CD4-positive, alpha-beta T cell (primary cell): ENCODE measurements at regions not wholly inside any gene's neighbourhood (a gene's known extent, or its start where the extent isn't known, plus 50 kb on each side); places are given as distances from the start of the nearest gene placed in this dataset.

Source experiments
- ATAC-seq: fragments of 200-7000 bp; cut with Tn5 transposase; one replicate; pipeline ENCODE4 v1.10.0; 2022; ENCODE audit warnings: mild to moderate bottlenecking; ENCODE audit not compliant: poor library complexity
- CTCF ChIA-PET: fragments of 350-600 bp; sonication (Branson Sonifier 250); formaldehyde crosslinking; loops from one replicate; lab custom pipeline; 2021; ENCODE audit warnings: antibody characterized with exemption, inconsistent platforms; lab: Charles Lee
- POLR2A ChIA-PET: fragments of 350-600 bp; sonication (Branson Sonifier 250); formaldehyde crosslinking; loops from one replicate; lab custom pipeline; 2021; ENCODE audit warnings: antibody characterized with exemption, inconsistent platforms; lab: Charles Lee
- DNase-seq, 14 experiments: peaks; one replicate each; pipeline ENCODE4 v3.0.0-alpha.2; 2013 to 2020; ENCODE audit warnings: mixed read lengths in 2 of 14
- H3K27ac ChIP-seq, 2 donors: one replicate each; pipeline versions ENCODE4 v1.5.1 to v1.7.0; 2013; ENCODE audit warnings: low read length in 2 of 2, low read depth in 1 of 2, mild to moderate bottlenecking in 1 of 2
- H3K27me3 ChIP-seq, 2 experiments: 1 replicate in 1 of 2; 2 replicates in 1 of 2; pipeline versions ENCODE4 v1.6.1 to v1.7.0; 2013; ENCODE audit warnings: low read length in 2 of 2, control low read depth in 1 of 2, mild to moderate bottlenecking in 1 of 2, moderate library complexity in 1 of 2; ENCODE audit not compliant: insufficient read depth in 2 of 2, control insufficient read depth in 1 of 2
- H3K36me3 ChIP-seq: one replicate; pipeline ENCODE4 v1.6.1; 2013; ENCODE audit warnings: low read length, control low read depth; ENCODE audit not compliant: insufficient read depth
- H3K4me1 ChIP-seq: one replicate; pipeline ENCODE4 v1.6.1; 2013; ENCODE audit warnings: low read length, control low read depth; ENCODE audit not compliant: insufficient read depth
- H3K4me3 ChIP-seq: one replicate; pipeline ENCODE4 v1.5.1; 2013; ENCODE audit warnings: mild to moderate bottlenecking, low read length, moderate library complexity
- H3K9me3 ChIP-seq, 2 experiments: 1 replicate in 1 of 2; 2 replicates in 1 of 2; pipeline versions ENCODE4 v1.6.1 to v1.7.0; 2013; ENCODE audit warnings: low read length in 2 of 2, mild to moderate bottlenecking in 2 of 2, control low read depth in 1 of 2, moderate library complexity in 1 of 2; ENCODE audit not compliant: control insufficient read depth in 1 of 2, insufficient read depth in 1 of 2
- H3K27ac Mint-ChIP-seq: one replicate; pipeline ENCODE4 v1.8.0; 2020; ENCODE audit warnings: mixed read lengths
- H3K27me3 Mint-ChIP-seq: one replicate; pipeline ENCODE4 v1.8.0; 2021; ENCODE audit warnings: mixed read lengths
- H3K36me3 Mint-ChIP-seq: one replicate; pipeline ENCODE4 v1.8.0; 2021; ENCODE audit warnings: low read depth, mixed read lengths
- H3K4me1 Mint-ChIP-seq: one replicate; pipeline ENCODE4 v1.8.0; 2021; ENCODE audit warnings: low read depth, mixed read lengths
- H3K4me3 Mint-ChIP-seq: one replicate; pipeline ENCODE4 v1.8.0; 2020; ENCODE audit warnings: mild to moderate bottlenecking, mixed read lengths
- H3K9me3 Mint-ChIP-seq: one replicate; pipeline ENCODE4 v1.8.0; 2020; ENCODE audit warnings: mixed read lengths
- intact Hi-C, 2 experiments: fragments of 100-400 bp; cut with DNase I in 1 of 2; cut with micrococcal nuclease in 1 of 2; formaldehyde crosslinking; loops; one replicate each; pipeline versions ENCODE4 v1.15.1 to v1.9.0; 2023 to 2025; cut with DNase I, micrococcal nuclease
- TF ChIP-seq, protein P1 (sequence below): fragments of 200-600 bp; IDR thresholded peaks from one replicate; pipeline ENCODE4 v1.8.0; 2022; ENCODE audit warnings: antibody characterized with exemption, mild to moderate bottlenecking

DNA sequence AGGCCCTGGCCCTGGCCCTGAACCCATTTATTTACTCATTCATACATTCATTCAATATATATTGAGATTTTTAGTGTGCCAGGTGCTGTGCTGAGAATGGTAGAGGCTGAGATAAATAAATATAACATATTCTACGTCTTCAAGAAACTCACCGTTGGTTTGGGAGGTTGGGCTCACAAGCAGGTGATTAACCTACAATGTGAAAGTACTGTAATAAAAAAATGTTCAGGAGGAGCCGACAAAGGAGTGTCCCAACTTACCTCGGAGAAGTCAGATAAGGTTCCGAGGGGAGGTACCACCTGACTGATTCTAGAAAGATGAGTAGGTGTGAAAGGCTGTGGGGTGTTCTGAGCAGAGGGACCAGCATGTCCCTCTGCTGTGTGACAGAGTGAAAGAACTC, 479.6 kb upstream of the KLF4 start:
- no peaks in the 10 kb centered on the region for H3K4me1 Mint-ChIP-seq
- no peak for ATAC-seq
- H3K36me3 Mint-ChIP-seq = no peaks in the 10 kb centered on the region

DNA sequence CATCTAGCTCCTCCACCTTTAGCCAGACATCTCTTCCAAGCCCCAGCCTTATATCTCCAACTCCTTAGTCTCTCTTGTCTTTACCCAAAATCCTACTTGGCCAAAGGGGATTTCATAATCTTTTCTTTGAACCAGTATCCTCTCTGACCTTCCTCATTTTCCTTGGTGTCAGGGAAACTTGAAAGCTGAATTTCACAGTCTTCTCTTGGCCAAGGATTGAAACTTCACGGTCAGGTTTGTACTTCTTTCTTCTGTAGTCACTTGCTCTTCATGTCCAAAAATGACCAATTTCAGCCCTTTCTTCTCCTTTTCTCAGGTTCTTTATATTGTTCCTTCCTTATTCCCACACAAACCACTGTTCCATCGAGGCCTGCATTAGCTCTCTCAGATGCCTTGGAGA, 473.7 kb upstream of the KLF4 start:
- Mint-ChIP-seq H3K36me3 (no peaks in the 10 kb centered on the region), H3K4me3 (no peak overlapping the region), H3K9me3 (peaks cover 8% of the 10 kb centered on the region), H3K27ac (no peak overlapping the region), H3K27me3 (no peaks in the 10 kb centered on the region), H3K4me1 (no peaks in the 10 kb centered on the region)
- TF ChIP-seq, protein P1, sequence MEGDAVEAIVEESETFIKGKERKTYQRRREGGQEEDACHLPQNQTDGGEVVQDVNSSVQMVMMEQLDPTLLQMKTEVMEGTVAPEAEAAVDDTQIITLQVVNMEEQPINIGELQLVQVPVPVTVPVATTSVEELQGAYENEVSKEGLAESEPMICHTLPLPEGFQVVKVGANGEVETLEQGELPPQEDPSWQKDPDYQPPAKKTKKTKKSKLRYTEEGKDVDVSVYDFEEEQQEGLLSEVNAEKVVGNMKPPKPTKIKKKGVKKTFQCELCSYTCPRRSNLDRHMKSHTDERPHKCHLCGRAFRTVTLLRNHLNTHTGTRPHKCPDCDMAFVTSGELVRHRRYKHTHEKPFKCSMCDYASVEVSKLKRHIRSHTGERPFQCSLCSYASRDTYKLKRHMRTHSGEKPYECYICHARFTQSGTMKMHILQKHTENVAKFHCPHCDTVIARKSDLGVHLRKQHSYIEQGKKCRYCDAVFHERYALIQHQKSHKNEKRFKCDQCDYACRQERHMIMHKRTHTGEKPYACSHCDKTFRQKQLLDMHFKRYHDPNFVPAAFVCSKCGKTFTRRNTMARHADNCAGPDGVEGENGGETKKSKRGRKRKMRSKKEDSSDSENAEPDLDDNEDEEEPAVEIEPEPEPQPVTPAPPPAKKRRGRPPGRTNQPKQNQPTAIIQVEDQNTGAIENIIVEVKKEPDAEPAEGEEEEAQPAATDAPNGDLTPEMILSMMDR = no peak
- Histone ChIP-seq H3K4me3 (no peak overlapping the region), H3K27me3 (no peaks in the 10 kb centered on the region), H3K27ac (no peak overlapping the region), H3K4me1 (no peaks in the 10 kb centered on the region), H3K36me3 (no peaks in the 10 kb centered on the region), H3K9me3 (no peaks in the 10 kb centered on the region)
- DNase-seq (no peak), ATAC-seq (no peak)
- POLR2A ChIA-PET = no interaction called here
- intact Hi-C loops = no loop called here
- CTCF ChIA-PET = no interaction called here

More for the DNA sequence above, 479.6 kb upstream of the KLF4 start:
- Mint-ChIP-seq H3K27me3 (no peaks in the 10 kb centered on the region), H3K4me3 (no peak overlapping the region), H3K27ac (no peak overlapping the region), H3K9me3 (peaks cover 2% of the 10 kb centered on the region)
- no peak for DNase-seq
- Histone ChIP-seq H3K27me3 (no peaks in the 10 kb centered on the region), H3K4me1 (no peaks in the 10 kb centered on the region), H3K4me3 (no peak overlapping the region), H3K36me3 (no peaks in the 10 kb centered on the region), H3K9me3 (no peaks in the 10 kb centered on the region), H3K27ac (no peak overlapping the region)
- ChIA-PET POLR2A (no interaction called here), CTCF (no interaction called here)
- intact Hi-C loops = no loop called here
- TF ChIP-seq, protein P1 = no peak

DNA sequence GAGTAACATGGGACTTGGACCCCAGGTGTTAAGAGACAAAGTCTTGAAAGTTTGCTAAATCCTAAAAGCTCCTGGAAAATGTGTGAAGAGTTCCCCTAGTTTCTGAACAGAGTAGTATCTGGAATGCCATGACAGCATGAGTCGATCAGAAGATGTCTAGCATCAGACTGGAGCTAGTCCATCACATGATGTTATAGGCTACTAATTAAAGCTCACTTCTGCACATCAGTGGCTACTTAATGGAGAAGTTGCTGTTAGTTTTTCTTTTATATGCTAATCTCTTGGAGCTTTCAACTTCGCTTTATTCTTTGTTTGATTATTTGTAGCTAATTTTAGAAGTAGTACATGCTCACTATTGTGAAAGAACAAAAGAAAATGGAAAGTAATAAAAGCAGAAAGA, 471.3 kb upstream of the KLF4 start:
- Histone ChIP-seq H3K27ac (no peak overlapping the region), H3K9me3 (no peaks in the 10 kb centered on the region), H3K4me3 (no peak overlapping the region), H3K4me1 (no peaks in the 10 kb centered on the region), H3K36me3 (no peaks in the 10 kb centered on the region), H3K27me3 (no peaks in the 10 kb centered on the region)
- H3K27me3 Mint-ChIP-seq = no peaks in the 10 kb centered on the region
- TF ChIP-seq, protein P1 = no peak
- ATAC-seq (no peak), DNase-seq (no peak)
- ChIA-PET CTCF (no interaction called here), POLR2A (no interaction called here)
- H3K27ac Mint-ChIP-seq = no peak overlapping the region
- no peaks in the 10 kb centered on the region for H3K4me1 Mint-ChIP-seq
- intact Hi-C loops = no loop called here
- H3K36me3 Mint-ChIP-seq = no peaks in the 10 kb centered on the region
- H3K4me3 Mint-ChIP-seq = no peak overlapping the region
- peaks cover 5% of the 10 kb centered on the region for H3K9me3 Mint-ChIP-seq
